ENCODE measurements at regions not wholly inside any gene's neighbourhood (a gene's known extent, or its start where the extent isn't known, plus 50 kb on each side); places are given as distances from the start of the nearest gene placed in this dataset.

DNA sequence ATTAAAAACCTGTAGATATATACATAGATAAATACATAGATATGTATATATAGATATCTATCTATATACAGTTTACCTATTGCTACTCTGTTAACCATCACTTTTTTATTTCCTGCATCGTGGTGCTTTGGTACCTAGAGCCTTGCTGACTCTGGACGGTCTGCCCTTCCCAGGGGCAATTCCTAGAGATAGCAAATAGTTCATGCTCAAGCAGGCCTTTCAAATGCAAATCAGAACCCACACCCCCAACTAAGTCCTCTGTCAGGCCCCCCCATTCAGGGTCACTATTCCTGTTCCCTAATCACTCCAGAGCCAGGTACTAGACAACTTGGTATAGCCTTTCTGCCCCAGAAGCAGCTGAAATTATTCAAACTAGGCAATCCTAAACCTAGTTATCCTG, 273.5 kb upstream of the ADGRL3 start:
- no peak overlapping the region for H3K27ac Mint-ChIP-seq
- no peaks in the 10 kb centered on the region for H3K9me3 Mint-ChIP-seq
- no peaks in the 10 kb centered on the region for H3K4me1 Mint-ChIP-seq
- H3K4me3 Mint-ChIP-seq = no peak overlapping the region
- H3K36me3 Mint-ChIP-seq = no peaks in the 10 kb centered on the region
- H3K27me3 Mint-ChIP-seq = no peaks in the 10 kb centered on the region

- Mint-ChIP-seq H3K4me3 (no peak overlapping the region), H3K27ac (no peak overlapping the region), H3K27me3 (no peaks in the 10 kb centered on the region), H3K9me3 (no peaks in the 10 kb centered on the region), H3K4me1 (no peaks in the 10 kb centered on the region), H3K36me3 (no peaks in the 10 kb centered on the region)
These were observed 269.3 kb upstream of the ADGRL3 start for GRCh38 chr4:60930866-60931265.

DNA sequence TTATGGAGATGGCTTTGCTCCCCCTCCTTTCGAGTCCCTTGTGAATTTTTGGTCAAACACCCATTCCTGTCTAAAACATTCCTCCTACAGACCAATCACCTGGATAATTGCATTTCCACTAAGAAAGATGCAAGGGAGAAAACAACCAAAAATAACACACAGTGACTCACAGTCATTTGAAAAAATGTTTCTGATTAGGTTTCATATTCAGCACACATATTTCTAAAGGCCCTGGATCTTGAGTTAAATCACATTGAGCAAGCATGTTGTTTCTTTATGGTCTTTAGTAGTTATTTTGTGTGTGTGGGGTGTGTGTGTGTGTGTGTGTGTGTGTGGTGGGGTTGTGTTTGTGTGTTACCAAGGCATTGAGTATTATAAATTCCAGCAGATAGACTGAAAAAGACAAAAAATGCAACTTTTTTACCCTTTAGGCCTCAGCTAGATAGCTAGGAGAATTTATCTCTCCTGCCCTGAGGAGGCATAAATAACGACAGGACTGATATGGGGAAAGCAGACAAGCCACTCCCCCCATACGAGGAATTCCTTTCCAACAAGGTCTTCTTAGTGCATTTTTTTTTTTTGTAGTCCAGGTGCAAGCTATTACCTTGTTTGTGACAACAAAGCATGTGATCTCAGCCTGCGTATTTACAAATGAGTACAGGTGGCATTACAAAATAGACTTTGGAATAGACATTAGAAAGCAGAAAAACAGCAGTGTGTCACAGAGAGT, 265.4 kb upstream of the ADGRL3 start:
- Mint-ChIP-seq H3K36me3 (no peaks in the 10 kb centered on the region), H3K4me3 (no peak overlapping the region), H3K4me1 (no peaks in the 10 kb centered on the region), H3K9me3 (no peaks in the 10 kb centered on the region), H3K27ac (no peak overlapping the region), H3K27me3 (no peaks in the 10 kb centered on the region)

- H3K27me3 Mint-ChIP-seq = no peaks in the 10 kb centered on the region
- H3K9me3 Mint-ChIP-seq = no peaks in the 10 kb centered on the region
- no peak overlapping the region for H3K4me3 Mint-ChIP-seq
These were observed 261.9 kb upstream of the ADGRL3 start for GRCh38 chr4:60938181-60938580.

GRCh38 chr4:60938621-60939020, 261.5 kb upstream of the ADGRL3 start:
- H3K27me3 Mint-ChIP-seq = no peaks in the 10 kb centered on the region
- H3K4me1 Mint-ChIP-seq = no peaks in the 10 kb centered on the region
- no peaks in the 10 kb centered on the region for H3K9me3 Mint-ChIP-seq
- no peak overlapping the region for H3K27ac Mint-ChIP-seq
- H3K4me3 Mint-ChIP-seq = no peak overlapping the region
- H3K36me3 Mint-ChIP-seq = no peaks in the 10 kb centered on the region

More at GRCh38 chr4:60938181-60938580, 261.9 kb upstream of the ADGRL3 start:
- H3K4me1 Mint-ChIP-seq = no peaks in the 10 kb centered on the region
- no peak overlapping the region for H3K27ac Mint-ChIP-seq
- H3K36me3 Mint-ChIP-seq = no peaks in the 10 kb centered on the region

DNA sequence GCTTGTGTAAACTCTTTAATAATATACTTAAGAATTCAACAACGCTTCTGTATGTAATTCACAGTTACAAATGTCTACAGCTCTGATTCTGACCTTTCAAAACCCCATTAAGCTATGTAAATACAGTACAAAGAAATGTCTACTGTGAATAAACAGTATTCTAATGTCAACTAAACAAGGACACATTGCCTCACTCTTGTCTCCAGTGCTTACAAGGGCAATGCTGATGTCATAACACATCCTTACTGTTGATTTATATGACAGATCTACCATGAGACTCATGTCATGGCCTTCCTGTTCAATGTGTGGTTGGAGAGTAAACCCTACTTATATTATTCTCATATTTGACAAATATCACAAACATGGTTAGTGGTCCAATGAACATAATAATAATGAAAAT, 256.1 kb upstream of the ADGRL3 start:
- Mint-ChIP-seq H3K27ac (no peak overlapping the region), H3K4me3 (no peak overlapping the region), H3K4me1 (no peaks in the 10 kb centered on the region), H3K27me3 (no peaks in the 10 kb centered on the region), H3K9me3 (peaks cover 12% of the 10 kb centered on the region), H3K36me3 (no peaks in the 10 kb centered on the region)

- no peak overlapping the region for H3K4me3 Mint-ChIP-seq
- no peaks in the 10 kb centered on the region for H3K4me1 Mint-ChIP-seq
- H3K9me3 Mint-ChIP-seq = peaks cover 12% of the 10 kb centered on the region
- no peaks in the 10 kb centered on the region for H3K36me3 Mint-ChIP-seq
- H3K27me3 Mint-ChIP-seq = no peaks in the 10 kb centered on the region
- H3K27ac Mint-ChIP-seq = no peak overlapping the region
These were observed 254.5 kb upstream of the ADGRL3 start for GRCh38 chr4:60945641-60946040.

- Mint-ChIP-seq H3K36me3 (no peaks in the 10 kb centered on the region), H3K27ac (no peak overlapping the region), H3K4me1 (no peaks in the 10 kb centered on the region), H3K9me3 (peaks cover 12% of the 10 kb centered on the region), H3K4me3 (no peak overlapping the region), H3K27me3 (no peaks in the 10 kb centered on the region)
These were observed 252.1 kb upstream of the ADGRL3 start for GRCh38 chr4:60948008-60948407.

DNA sequence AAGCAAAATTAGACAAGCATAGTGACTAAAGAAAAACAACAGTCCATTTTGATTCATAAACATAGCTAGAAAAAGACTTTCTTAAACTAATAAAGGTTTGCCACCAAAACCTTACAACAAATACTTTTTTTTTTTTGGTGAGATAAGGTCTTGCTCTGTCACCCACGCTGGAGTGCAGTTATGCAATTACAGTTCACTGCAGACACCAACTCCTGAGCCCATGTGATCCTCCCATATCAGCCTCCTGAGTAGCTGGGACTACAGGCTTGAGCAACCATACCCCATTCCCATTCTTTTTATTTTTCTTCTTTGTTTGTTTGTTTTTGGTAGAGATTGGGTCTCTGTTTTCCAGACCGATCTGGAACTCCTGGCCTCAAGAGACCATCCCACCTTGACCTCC, 247.2 kb upstream of the ADGRL3 start:
- H3K9me3 Mint-ChIP-seq = peaks cover 4% of the 10 kb centered on the region
- no peak overlapping the region for H3K27ac Mint-ChIP-seq
- no peaks in the 10 kb centered on the region for H3K27me3 Mint-ChIP-seq
- H3K4me1 Mint-ChIP-seq = no peaks in the 10 kb centered on the region
- H3K36me3 Mint-ChIP-seq = no peaks in the 10 kb centered on the region
- no peak overlapping the region for H3K4me3 Mint-ChIP-seq

DNA sequence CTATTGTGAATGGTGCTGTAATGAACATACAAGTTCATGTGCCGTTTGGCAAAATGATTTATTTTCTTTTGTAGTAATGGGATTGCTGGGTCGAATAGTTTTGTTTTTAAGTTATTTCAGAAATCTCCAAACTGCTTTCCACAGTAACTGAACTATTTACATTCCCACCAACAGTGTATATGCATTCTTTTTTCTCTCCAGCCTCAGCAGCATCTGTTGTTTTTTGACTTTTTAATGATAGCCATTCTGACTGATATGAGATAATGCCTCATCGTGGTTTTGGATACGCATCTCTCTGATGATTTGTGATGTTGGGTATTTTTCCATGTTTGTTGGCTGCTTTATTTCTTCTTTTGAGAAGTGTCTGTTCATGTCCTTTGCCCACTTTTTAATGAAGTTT, 246.3 kb upstream of the ADGRL3 start:
- Mint-ChIP-seq H3K27me3 (no peaks in the 10 kb centered on the region), H3K4me3 (no peak overlapping the region), H3K36me3 (no peaks in the 10 kb centered on the region), H3K4me1 (no peaks in the 10 kb centered on the region), H3K27ac (no peak overlapping the region), H3K9me3 (no peaks in the 10 kb centered on the region)

- H3K4me3 Mint-ChIP-seq = no peak overlapping the region
- no peaks in the 10 kb centered on the region for H3K27me3 Mint-ChIP-seq
- peaks cover 10% of the 10 kb centered on the region for H3K9me3 Mint-ChIP-seq
- no peaks in the 10 kb centered on the region for H3K36me3 Mint-ChIP-seq
- H3K27ac Mint-ChIP-seq = no peak overlapping the region
- no peaks in the 10 kb centered on the region for H3K4me1 Mint-ChIP-seq
These were observed 237.8 kb upstream of the ADGRL3 start for GRCh38 chr4:60962286-60962685.

- Mint-ChIP-seq H3K4me1 (no peaks in the 10 kb centered on the region), H3K27ac (no peak overlapping the region), H3K9me3 (peaks cover 15% of the 10 kb centered on the region), H3K27me3 (no peaks in the 10 kb centered on the region), H3K4me3 (no peak overlapping the region), H3K36me3 (no peaks in the 10 kb centered on the region)
These were observed 218.6 kb upstream of the ADGRL3 start for GRCh38 chr4:60981534-60981933.

DNA sequence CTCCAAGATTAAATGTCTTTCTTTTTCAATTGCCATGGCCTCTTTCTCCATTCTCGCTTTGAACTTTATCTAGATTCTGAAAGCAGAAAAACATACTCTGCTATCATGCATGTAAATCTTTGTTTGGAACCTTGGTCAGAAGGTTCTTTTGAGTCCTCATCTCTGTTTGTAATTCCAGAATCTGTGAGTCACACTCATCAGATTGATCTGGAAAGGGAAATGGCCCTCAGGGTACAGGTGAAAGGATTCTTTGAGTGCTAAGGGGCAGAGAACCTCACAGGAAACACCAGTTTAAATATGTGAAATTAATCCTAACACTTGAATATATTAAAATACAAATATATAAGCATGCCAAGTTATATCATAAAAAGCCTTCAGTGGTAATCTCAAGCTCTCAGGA, 211.0 kb upstream of the ADGRL3 start:
- Mint-ChIP-seq H3K27me3 (no peaks in the 10 kb centered on the region), H3K4me1 (no peaks in the 10 kb centered on the region), H3K27ac (no peak overlapping the region), H3K9me3 (peaks cover 10% of the 10 kb centered on the region), H3K36me3 (no peaks in the 10 kb centered on the region), H3K4me3 (no peak overlapping the region)

GRCh38 chr4:60992037-60992436, 208.1 kb upstream of the ADGRL3 start:
- H3K9me3 Mint-ChIP-seq = no peaks in the 10 kb centered on the region
- H3K27ac Mint-ChIP-seq = no peak overlapping the region
- H3K27me3 Mint-ChIP-seq = no peaks in the 10 kb centered on the region
- H3K36me3 Mint-ChIP-seq = no peaks in the 10 kb centered on the region
- no peak overlapping the region for H3K4me3 Mint-ChIP-seq
- no peaks in the 10 kb centered on the region for H3K4me1 Mint-ChIP-seq

- Mint-ChIP-seq H3K4me3 (no peak overlapping the region), H3K27me3 (no peaks in the 10 kb centered on the region), H3K36me3 (no peaks in the 10 kb centered on the region), H3K4me1 (no peaks in the 10 kb centered on the region), H3K9me3 (peaks cover 9% of the 10 kb centered on the region), H3K27ac (no peak overlapping the region)
These were observed 196.8 kb upstream of the ADGRL3 start for GRCh38 chr4:61003301-61003700.

GRCh38 chr4:61004651-61005170, 195.4 kb upstream of the ADGRL3 start:
- H3K27ac Mint-ChIP-seq = no peak overlapping the region
- peaks cover 9% of the 10 kb centered on the region for H3K9me3 Mint-ChIP-seq
- no peaks in the 10 kb centered on the region for H3K27me3 Mint-ChIP-seq
- no peak overlapping the region for H3K4me3 Mint-ChIP-seq
- no peaks in the 10 kb centered on the region for H3K4me1 Mint-ChIP-seq
- H3K36me3 Mint-ChIP-seq = no peaks in the 10 kb centered on the region

DNA sequence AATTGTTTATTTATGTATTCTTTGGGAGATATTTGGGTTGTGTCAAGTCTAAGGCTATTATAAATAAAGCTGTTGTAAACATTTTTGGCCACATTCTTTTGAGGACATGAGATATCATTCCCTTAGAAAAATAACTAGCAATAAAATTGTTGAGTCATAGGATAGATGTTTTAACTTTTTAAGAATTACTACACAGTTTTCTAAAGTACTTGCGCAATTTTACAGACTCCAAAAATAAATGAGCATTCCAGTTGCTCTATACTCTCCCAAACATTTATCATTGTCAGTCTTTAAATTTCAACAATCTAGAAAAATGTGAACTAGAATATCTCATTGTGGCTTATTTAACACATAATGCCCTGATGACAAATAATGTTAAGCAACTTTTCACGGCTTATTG, 189.1 kb upstream of the ADGRL3 start:
- H3K4me1 Mint-ChIP-seq = no peaks in the 10 kb centered on the region
- H3K27me3 Mint-ChIP-seq = no peaks in the 10 kb centered on the region
- H3K36me3 Mint-ChIP-seq = no peaks in the 10 kb centered on the region
- no peak overlapping the region for H3K27ac Mint-ChIP-seq
- H3K9me3 Mint-ChIP-seq = no peaks in the 10 kb centered on the region
- no peak overlapping the region for H3K4me3 Mint-ChIP-seq

All from activated naive CD4-positive, alpha-beta T cell treated with anti-CD3 and anti-CD28 coated beads, Interleukin-2, amount 50 U/mL, for 24 hours (primary cell).